HEK293 (cell line): ENCODE measurements at regions not wholly inside any gene's neighbourhood (a gene's known extent, or its start where the extent isn't known, plus 50 kb on each side); places are given as distances from the start of the nearest gene placed in this dataset.

Experiments used
- ATF2 ChIP-seq: fragments of 450-650 bp; formaldehyde crosslinking; IDR thresholded peaks from 2 replicates; pipeline ENCODE4 v1.5.1; 2016; ENCODE audit warnings: missing biosample characterization, missing genetic modification characterization, low read depth
- KLF10 ChIP-seq: fragments of 450-650 bp; IDR thresholded peaks from 2 replicates; pipeline ENCODE4 v1.5.1; 2018; ENCODE audit warnings: missing biosample characterization, mild to moderate bottlenecking, missing genetic modification characterization
- PRDM4 ChIP-seq: fragments of 450-650 bp; formaldehyde crosslinking; IDR thresholded peaks from 2 replicates; pipeline ENCODE4 v1.5.1; 2017; ENCODE audit warnings: missing biosample characterization, missing genetic modification characterization
- SALL2 ChIP-seq: fragments of 450-650 bp; formaldehyde crosslinking; IDR thresholded peaks from 2 replicates; pipeline ENCODE4 v1.5.0; 2017; ENCODE audit warnings: missing biosample characterization, mild to moderate bottlenecking, missing genetic modification characterization, borderline replicate concordance
- TRIM28 ChIP-seq: IDR thresholded peaks from 2 replicates; pipeline ENCODE4 v1.6.1; 2011; ENCODE audit warnings: low read length, control low read depth, borderline replicate concordance
- WT1 ChIP-seq: fragments of 450-650 bp; formaldehyde crosslinking; IDR thresholded peaks from 2 replicates; pipeline ENCODE4 v1.5.1; 2016; ENCODE audit warnings: missing biosample characterization, missing genetic modification characterization
- ZBTB48 ChIP-seq: fragments of 450-650 bp; formaldehyde crosslinking; IDR thresholded peaks from 2 replicates; pipeline ENCODE4 v1.5.1; 2016; ENCODE audit warnings: missing biosample characterization, missing genetic modification characterization
- ZBTB49 ChIP-seq: fragments of 450-650 bp; formaldehyde crosslinking; IDR thresholded peaks from 2 replicates; pipeline ENCODE4 v1.5.1; 2016; ENCODE audit warnings: missing biosample characterization, missing genetic modification characterization, low read depth
- ZBTB6 ChIP-seq: fragments of 450-650 bp; formaldehyde crosslinking; IDR thresholded peaks from 2 replicates; pipeline ENCODE4 v1.5.1; 2017; ENCODE audit warnings: missing biosample characterization, missing genetic modification characterization
- ZBTB7A ChIP-seq: fragments of 450-650 bp; formaldehyde crosslinking; IDR thresholded peaks from 2 replicates; pipeline ENCODE4 v1.5.1; 2016; ENCODE audit warnings: low read depth, missing biosample characterization, missing genetic modification characterization
- ZEB2 ChIP-seq: fragments of 450-650 bp; formaldehyde crosslinking; IDR thresholded peaks from 2 replicates; pipeline ENCODE4 v1.5.1; 2016; ENCODE audit warnings: missing biosample characterization, missing genetic modification characterization
- ZFHX2 ChIP-seq: fragments of 450-650 bp; formaldehyde crosslinking; conservative IDR thresholded peaks from 2 replicates; pipeline ENCODE4 v1.5.1; 2016; ENCODE audit warnings: missing biosample characterization, missing genetic modification characterization
- ZFP3 ChIP-seq: fragments of 450-650 bp; formaldehyde crosslinking; IDR thresholded peaks from 2 replicates; pipeline ENCODE4 v1.5.1; 2016; ENCODE audit warnings: low read depth, missing biosample characterization, missing genetic modification characterization
- ZNF146 ChIP-seq: fragments of 450-650 bp; formaldehyde crosslinking; IDR thresholded peaks from 2 replicates; pipeline ENCODE4 v1.5.1; 2016; ENCODE audit warnings: missing biosample characterization, missing genetic modification characterization
- ZNF16 ChIP-seq: fragments of 450-650 bp; formaldehyde crosslinking; IDR thresholded peaks from 2 replicates; pipeline ENCODE4 v1.5.1; 2016; ENCODE audit warnings: low read depth, missing biosample characterization, missing genetic modification characterization
- ZNF2 ChIP-seq: fragments of 450-650 bp; formaldehyde crosslinking; IDR thresholded peaks from 2 replicates; pipeline ENCODE4 v1.5.1; 2016; ENCODE audit warnings: missing biosample characterization, missing genetic modification characterization
- ZNF223 ChIP-seq: fragments of 450-650 bp; formaldehyde crosslinking; IDR thresholded peaks from 2 replicates; pipeline ENCODE4 v1.5.1; 2016; ENCODE audit warnings: missing biosample characterization, missing genetic modification characterization
- ZNF449 ChIP-seq: fragments of 450-650 bp; formaldehyde crosslinking; IDR thresholded peaks from 2 replicates; pipeline ENCODE4 v1.5.1; 2017; ENCODE audit warnings: missing biosample characterization, mild to moderate bottlenecking, missing genetic modification characterization, moderate library complexity
- ZNF530 ChIP-seq: fragments of 450-650 bp; formaldehyde crosslinking; IDR thresholded peaks from 2 replicates; pipeline ENCODE4 v1.5.1; 2016; ENCODE audit warnings: low read depth, missing biosample characterization, missing genetic modification characterization
- ZNF621 ChIP-seq: fragments of 450-650 bp; formaldehyde crosslinking; IDR thresholded peaks from 2 replicates; pipeline ENCODE4 v1.5.1; 2017; ENCODE audit warnings: missing biosample characterization, missing genetic modification characterization
- ZNF626 ChIP-seq: fragments of 450-650 bp; sonication (Bioruptor Pico); formaldehyde crosslinking; IDR thresholded peaks from 2 replicates; pipeline ENCODE4 v1.5.1; 2018; ENCODE audit warnings: missing biosample characterization, missing genetic modification characterization, inconsistent platforms
- ZNF645 ChIP-seq: fragments of 450-650 bp; formaldehyde crosslinking; IDR thresholded peaks from 2 replicates; pipeline ENCODE4; 2016; ENCODE audit warnings: missing biosample characterization, missing genetic modification characterization
- ZNF692 ChIP-seq: fragments of 450-650 bp; formaldehyde crosslinking; IDR thresholded peaks from 2 replicates; pipeline ENCODE4 v1.5.1; 2016; ENCODE audit warnings: missing biosample characterization, missing genetic modification characterization
- ZNF747 ChIP-seq: fragments of 450-650 bp; formaldehyde crosslinking; IDR thresholded peaks from 2 replicates; pipeline ENCODE4 v1.5.1; 2016; ENCODE audit warnings: missing biosample characterization, missing genetic modification characterization
- ZNF76 ChIP-seq: fragments of 450-650 bp; formaldehyde crosslinking; IDR thresholded peaks from 2 replicates; pipeline ENCODE4; 2016; ENCODE audit warnings: low read depth, missing biosample characterization, missing genetic modification characterization, borderline replicate concordance
- ZNF791 ChIP-seq: fragments of 450-650 bp; formaldehyde crosslinking; IDR thresholded peaks from 2 replicates; pipeline ENCODE4 v1.5.1; 2016; ENCODE audit warnings: missing biosample characterization, missing genetic modification characterization

GRCh38 chr3:107208100-107208499 is 169.1 kb upstream of the CCDC54 start (continued):
- TF ChIP-seq ZNF449 (no peak), ZNF2 (tag by site-specific recombination) (no peak), ZBTB49 (tag by site-specific recombination) (no peak), ZNF791 (no peak), ZNF146 (tag by site-specific recombination) (no peak), ATF2 (tag by site-specific recombination) (peak; percentile 18; the same call in 1 of the 2 replicates), ZNF223 (tag by site-specific recombination) (no peak), ZFP3 (tag by site-specific recombination) (no peak), ZNF76 (no peak), ZNF692 (tag by site-specific recombination) (no peak), ZFHX2 (no peak), ZBTB7A (tag by site-specific recombination) (no peak), ZBTB48 (tag by site-specific recombination) (no peak), WT1 (no peak), KLF10 (tag by site-specific recombination) (peak; percentile 53; the same call in 1 of the 2 replicates), ZNF621 (tag by site-specific recombination) (no peak), ZEB2 (peak; percentile 63), TRIM28 (peak; percentile 97), ZNF747 (tag by site-specific recombination) (no peak), ZNF645 (tag by site-specific recombination) (no peak), SALL2 (tag by site-specific recombination) (no peak), ZNF530 (tag by site-specific recombination) (no peak), ZBTB6 (tag by site-specific recombination) (no peak), PRDM4 (tag by site-specific recombination) (no peak), ZNF16 (tag by site-specific recombination) (no peak), ZNF626 (tag by site-specific recombination) (no peak)
